ENCODE measurements at regions not wholly inside any gene's neighbourhood (a gene's known extent, or its start where the extent isn't known, plus 50 kb on each side); places are given as distances from the start of the nearest gene placed in this dataset.
"Not testable (repeated sequence)": the region's sequence is repeated elsewhere in the genome, so short reads cannot be mapped to it uniquely, and the experiment has no call there.

DNA sequence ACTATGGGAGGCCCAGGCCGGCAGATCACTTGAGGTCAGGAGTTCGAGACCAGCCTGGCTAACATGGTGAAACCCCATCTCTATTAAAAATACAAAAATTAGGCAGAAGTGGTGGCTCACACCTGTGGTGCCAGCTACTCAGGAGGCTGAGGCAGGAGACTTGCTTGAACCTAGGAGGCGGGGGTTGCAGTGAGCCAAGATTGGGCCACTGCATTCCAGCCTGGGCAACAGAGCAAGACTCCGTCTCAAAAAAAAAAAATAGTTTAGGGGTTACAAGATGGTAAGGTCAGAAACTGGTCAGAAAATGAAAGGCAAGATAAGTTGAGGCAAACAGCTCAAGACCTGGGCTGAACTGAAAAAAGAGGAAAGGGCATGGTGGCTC lies 55.9 kb upstream of the XIAP start:
- TF ChIP-seq, protein P1, sequence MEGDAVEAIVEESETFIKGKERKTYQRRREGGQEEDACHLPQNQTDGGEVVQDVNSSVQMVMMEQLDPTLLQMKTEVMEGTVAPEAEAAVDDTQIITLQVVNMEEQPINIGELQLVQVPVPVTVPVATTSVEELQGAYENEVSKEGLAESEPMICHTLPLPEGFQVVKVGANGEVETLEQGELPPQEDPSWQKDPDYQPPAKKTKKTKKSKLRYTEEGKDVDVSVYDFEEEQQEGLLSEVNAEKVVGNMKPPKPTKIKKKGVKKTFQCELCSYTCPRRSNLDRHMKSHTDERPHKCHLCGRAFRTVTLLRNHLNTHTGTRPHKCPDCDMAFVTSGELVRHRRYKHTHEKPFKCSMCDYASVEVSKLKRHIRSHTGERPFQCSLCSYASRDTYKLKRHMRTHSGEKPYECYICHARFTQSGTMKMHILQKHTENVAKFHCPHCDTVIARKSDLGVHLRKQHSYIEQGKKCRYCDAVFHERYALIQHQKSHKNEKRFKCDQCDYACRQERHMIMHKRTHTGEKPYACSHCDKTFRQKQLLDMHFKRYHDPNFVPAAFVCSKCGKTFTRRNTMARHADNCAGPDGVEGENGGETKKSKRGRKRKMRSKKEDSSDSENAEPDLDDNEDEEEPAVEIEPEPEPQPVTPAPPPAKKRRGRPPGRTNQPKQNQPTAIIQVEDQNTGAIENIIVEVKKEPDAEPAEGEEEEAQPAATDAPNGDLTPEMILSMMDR (IDR thresholded peaks at IDR 0.05) = not testable (repeated sequence)
- not testable (repeated sequence) for TF ChIP-seq POLR2A (IDR thresholded peaks at IDR 0.05)
